MM.1S (cell line): ENCODE measurements at regions not wholly inside any gene's neighbourhood (a gene's known extent, or its start where the extent isn't known, plus 50 kb on each side); places are given as distances from the start of the nearest gene placed in this dataset.

Source experiments
- CTCF ChIP-seq: fragments of 300-600 bp; sonication (generic); IDR thresholded peaks from 2 replicates; pipeline ENCODE4 v1.5.1; 2016; ENCODE audit warnings: antibody characterized with exemption, low read length, mixed read lengths
- EZH2 ChIP-seq: fragments of 300-600 bp; sonication (generic); optimal IDR thresholded peaks from 2 replicates; pipeline ENCODE3; 2017; ENCODE audit warnings: low read depth, mild to moderate bottlenecking, antibody characterized with exemption, low read length, mixed read lengths

GRCh38 chr16:54843424-54843750, 87.3 kb upstream of the IRX5 start:
- TF ChIP-seq CTCF (no peak), EZH2 (no peak)
